Neural crest cell (in vitro differentiated cells): ENCODE measurements at regions not wholly inside any gene's neighbourhood (a gene's known extent, or its start where the extent isn't known, plus 50 kb on each side); places are given as distances from the start of the nearest gene placed in this dataset.
A peak's percentile ranks its signal among the peaks of the same experiment; 100 is the strongest.

Experiments
- DNase-seq: peaks from one replicate; pipeline ENCODE4 v3.0.0; 2021; ENCODE audit warnings: low read depth, mixed read lengths, low spot score
- H3K27ac Mint-ChIP-seq: one replicate; pipeline ENCODE4 v1.8.0; 2021; ENCODE audit warnings: mild to moderate bottlenecking, mixed read lengths; ENCODE audit not compliant: unreplicated experiment
- H3K27me3 Mint-ChIP-seq: 2 replicates; pipeline ENCODE4 v1.8.0; 2021; ENCODE audit warnings: low read depth, mild to moderate bottlenecking, mixed read lengths
- H3K36me3 Mint-ChIP-seq: 2 replicates; pipeline ENCODE4 v1.8.0; 2021; ENCODE audit warnings: low read depth, mild to moderate bottlenecking, mixed read lengths
- H3K4me1 Mint-ChIP-seq: 2 replicates; pipeline ENCODE4 v1.8.0; 2021; ENCODE audit warnings: mixed read lengths
- H3K4me3 Mint-ChIP-seq: one replicate; pipeline ENCODE4 v1.8.0; 2021; ENCODE audit warnings: mild to moderate bottlenecking, mixed read lengths
- H3K9me3 Mint-ChIP-seq: 2 replicates; pipeline ENCODE4 v1.8.0; 2021; ENCODE audit warnings: mixed read lengths
- TF ChIP-seq, protein P1 (sequence below): fragments of 200-600 bp; sonication (generic); conservative IDR thresholded peaks from 2 replicates; pipeline ENCODE4 v1.5.0; 2021; ENCODE audit warnings: antibody characterized with exemption, mild to moderate bottlenecking

DNA sequence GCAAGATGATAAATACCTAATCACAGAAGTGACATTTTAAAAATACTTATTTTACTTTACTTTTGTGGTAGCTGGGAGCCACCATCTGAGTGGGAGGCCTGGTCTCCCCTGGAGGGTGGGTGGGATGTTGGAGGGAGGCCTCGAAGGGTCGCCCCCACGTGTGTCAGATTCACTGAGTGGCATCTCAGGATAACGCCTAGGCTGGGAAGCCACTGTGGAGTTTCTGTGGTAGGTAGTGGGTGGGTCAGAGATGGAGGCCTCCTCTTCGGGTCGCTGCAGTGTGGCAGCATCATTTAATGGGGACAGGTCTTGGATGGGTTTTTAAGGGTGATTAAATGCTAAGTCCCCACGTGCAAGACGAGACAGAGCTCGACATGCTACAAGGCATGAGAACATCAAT is 1154.8 kb upstream of the CDH18 start:
- Mint-ChIP-seq H3K27ac (no peak overlapping the region), H3K4me1 (no peaks in the 10 kb centered on the region), H3K36me3 (no peaks in the 10 kb centered on the region), H3K27me3 (no peaks in the 10 kb centered on the region), H3K9me3 (peaks cover 3% of the 10 kb centered on the region), H3K4me3 (no peak overlapping the region)
- no peak for DNase-seq
- TF ChIP-seq, protein P1, sequence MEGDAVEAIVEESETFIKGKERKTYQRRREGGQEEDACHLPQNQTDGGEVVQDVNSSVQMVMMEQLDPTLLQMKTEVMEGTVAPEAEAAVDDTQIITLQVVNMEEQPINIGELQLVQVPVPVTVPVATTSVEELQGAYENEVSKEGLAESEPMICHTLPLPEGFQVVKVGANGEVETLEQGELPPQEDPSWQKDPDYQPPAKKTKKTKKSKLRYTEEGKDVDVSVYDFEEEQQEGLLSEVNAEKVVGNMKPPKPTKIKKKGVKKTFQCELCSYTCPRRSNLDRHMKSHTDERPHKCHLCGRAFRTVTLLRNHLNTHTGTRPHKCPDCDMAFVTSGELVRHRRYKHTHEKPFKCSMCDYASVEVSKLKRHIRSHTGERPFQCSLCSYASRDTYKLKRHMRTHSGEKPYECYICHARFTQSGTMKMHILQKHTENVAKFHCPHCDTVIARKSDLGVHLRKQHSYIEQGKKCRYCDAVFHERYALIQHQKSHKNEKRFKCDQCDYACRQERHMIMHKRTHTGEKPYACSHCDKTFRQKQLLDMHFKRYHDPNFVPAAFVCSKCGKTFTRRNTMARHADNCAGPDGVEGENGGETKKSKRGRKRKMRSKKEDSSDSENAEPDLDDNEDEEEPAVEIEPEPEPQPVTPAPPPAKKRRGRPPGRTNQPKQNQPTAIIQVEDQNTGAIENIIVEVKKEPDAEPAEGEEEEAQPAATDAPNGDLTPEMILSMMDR, result no peak

DNA sequence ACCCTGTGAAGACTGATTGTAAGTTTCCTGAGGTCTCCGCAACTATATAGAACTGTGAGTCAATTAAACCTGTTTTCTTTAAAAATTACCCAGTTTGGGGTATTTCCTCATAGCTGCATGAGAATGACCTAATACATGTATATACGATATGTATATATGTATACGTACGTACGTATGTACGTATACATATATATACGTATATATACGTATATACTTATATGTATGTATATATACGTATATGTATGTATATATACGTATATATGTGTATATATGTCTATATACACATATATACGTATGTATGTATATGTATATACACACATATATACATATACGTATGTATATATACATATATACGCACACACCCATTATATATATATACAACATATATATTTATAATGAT is 1153.0 kb upstream of the CDH18 start:
- Mint-ChIP-seq H3K4me3 (no peak overlapping the region), H3K4me1 (no peaks in the 10 kb centered on the region), H3K9me3 (no peaks in the 10 kb centered on the region), H3K27ac (no peak overlapping the region), H3K36me3 (no peaks in the 10 kb centered on the region), H3K27me3 (no peaks in the 10 kb centered on the region)
- DNase-seq, result no peak
- TF ChIP-seq, protein P1, result no peak

DNA sequence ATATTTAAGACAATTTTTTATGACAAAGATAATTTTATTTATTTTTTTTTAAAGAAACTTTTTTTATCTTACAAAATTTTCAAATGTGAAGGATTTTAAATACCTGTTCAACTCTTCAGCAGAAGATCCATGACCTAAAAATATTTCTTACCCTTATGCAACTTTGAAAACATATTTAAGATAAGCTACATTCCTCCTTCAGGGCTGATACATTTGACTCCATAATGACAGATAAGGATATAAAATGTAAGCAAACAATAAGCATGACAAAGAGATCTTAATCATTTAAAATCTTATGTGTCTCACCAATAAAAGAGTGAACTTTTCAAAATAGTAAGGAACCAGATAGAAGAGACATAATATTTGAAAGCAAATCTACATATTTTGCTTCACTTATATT is 1138.2 kb upstream of the CDH18 start:
- no peak overlapping the region for H3K4me3 Mint-ChIP-seq
- H3K4me1 Mint-ChIP-seq, result peaks cover 9% of the 10 kb centered on the region
- no peaks in the 10 kb centered on the region for H3K9me3 Mint-ChIP-seq
- H3K36me3 Mint-ChIP-seq, result no peaks in the 10 kb centered on the region
- DNase-seq, result no peak
- TF ChIP-seq, protein P1, result no peak
- H3K27me3 Mint-ChIP-seq, result no peaks in the 10 kb centered on the region
- H3K27ac Mint-ChIP-seq, result no peak overlapping the region

DNA sequence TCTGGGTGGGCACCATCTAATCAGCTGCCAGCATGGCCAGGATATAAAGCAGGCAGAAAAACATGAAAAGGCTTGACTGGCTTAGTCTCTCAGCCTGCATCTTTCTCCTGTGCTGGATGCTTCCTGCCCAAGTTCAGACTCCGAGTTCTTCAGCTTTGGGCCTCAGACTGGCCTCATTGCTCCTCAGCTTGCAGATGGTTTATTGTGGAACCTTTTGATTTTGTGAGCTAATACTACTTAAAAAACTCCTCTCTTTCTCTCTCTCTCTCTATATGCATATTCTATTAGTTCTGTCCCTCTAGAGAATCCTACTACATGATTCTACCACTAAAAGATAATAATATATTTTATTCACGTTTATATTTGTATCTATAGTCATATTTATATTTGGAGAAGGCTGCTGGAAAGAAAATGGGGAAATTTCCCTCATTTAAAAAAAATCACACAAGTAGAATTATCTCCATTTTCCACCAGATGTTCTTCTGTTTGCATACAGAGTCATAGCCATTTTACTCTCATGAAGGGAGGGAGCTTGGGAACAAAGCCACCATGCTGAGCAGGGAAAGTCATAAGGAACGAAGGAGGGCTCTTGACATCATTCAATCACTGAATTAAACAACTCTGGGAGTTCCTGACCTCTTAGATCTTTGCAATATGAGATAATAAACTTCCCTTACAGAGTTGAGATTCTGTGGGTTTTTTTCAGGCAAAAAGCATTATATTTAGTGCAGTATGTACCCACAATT is 1137.4 kb upstream of the CDH18 start:
- Mint-ChIP-seq H3K27ac (peak overlapping the region; percentile 35), H3K27me3 (no peaks in the 10 kb centered on the region), H3K4me1 (peaks cover 15% of the 10 kb centered on the region), H3K36me3 (no peaks in the 10 kb centered on the region), H3K4me3 (no peak overlapping the region), H3K9me3 (no peaks in the 10 kb centered on the region)
- TF ChIP-seq, protein P1, result no peak
- DNase-seq, result no peak

DNA sequence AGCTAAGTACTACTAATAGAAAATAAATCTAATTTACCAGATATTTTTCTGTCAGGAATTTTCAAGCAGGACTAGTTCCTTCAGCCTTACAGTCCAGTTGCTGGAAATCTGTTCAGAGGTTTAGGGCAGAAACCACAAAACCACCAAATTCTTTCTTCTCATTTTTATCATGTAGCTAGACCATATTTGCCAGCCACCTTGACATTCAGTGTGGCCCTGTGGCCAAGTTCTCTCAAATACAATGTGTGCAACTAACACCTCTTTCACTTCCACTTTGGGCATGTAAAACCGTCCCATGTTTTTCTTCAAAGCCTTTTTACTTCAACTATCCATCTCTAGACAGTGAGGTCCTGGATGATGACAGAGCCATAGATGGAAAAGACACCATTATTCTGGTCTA is 1133.2 kb upstream of the CDH18 start:
- DNase-seq, result no peak
- H3K27ac Mint-ChIP-seq, result no peak overlapping the region
- H3K36me3 Mint-ChIP-seq, result peaks cover 2% of the 10 kb centered on the region
- peaks cover 4% of the 10 kb centered on the region for H3K9me3 Mint-ChIP-seq
- H3K27me3 Mint-ChIP-seq, result no peaks in the 10 kb centered on the region
- H3K4me3 Mint-ChIP-seq, result no peak overlapping the region
- H3K4me1 Mint-ChIP-seq, result peaks cover 24% of the 10 kb centered on the region
- TF ChIP-seq, protein P1, result no peak
